ENCODE measurements at regions not wholly inside any gene's neighbourhood (a gene's known extent, or its start where the extent isn't known, plus 50 kb on each side); places are given as distances from the start of the nearest gene placed in this dataset.

DNA sequence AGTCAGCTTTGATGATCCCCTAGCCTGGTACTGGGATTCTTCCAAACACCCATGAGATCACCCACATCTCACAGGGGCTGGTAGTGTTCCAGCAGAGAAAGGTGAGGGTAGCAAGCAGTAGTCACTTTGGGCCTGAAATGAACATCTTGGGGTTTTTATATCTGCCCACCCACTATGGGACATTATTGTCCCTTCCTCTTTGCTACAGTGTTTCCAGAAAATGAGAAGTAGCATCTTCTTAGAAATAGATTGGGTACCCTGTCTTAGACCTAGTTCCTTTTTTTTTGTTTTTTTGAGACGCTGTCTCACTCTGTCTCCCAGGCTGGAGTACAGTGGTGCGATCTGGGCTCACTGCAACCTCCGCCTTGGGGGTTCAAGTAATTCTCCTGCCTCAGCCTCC lies 249.2 kb upstream of the ANKRD55 start:
- no peak for DNase-seq (ENCODE audit: low spot score)

DNA sequence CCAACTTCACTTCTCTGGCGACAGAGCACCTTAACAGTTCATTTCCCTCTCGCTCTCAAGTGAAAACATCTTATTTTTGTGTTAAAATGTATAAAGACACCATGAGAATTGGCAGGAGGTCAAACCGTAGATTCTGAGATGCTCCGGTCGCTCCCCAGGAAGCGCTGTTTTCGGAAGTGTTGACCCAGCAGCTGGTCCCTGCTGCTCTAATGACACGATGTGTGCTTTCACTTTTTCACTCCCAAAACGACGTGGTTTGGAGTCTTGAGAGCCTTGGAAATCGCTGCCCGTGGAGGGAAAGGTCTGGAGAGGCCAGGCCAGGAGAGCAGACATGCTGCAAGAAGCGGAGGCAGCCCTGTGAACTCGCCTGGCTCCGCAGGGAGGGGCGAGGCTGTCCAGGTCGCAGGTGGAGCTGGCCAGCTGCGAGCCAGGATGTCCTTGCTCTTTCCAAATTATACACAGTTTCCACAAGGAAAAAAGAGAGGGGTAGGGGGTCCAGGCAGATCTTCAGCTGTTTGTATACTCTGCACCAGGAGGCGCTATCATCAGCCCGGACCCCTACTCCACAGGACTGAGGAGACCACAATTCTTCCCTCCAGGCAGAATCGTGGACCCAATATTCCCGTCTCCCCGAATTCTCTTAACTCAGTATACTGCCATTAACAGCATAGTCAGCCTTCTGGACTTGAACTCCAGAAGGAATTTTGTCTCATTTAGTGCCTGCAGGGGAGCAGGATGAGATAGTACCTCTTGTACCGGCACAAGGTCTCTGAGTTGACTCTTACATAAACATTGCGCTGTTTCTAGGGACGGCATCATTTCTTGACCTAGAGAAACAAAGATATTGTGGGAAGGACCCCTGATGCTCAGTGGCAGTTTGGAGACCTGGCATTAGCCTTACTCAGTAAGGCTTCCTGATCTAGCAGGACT lies 248.6 kb upstream of the ANKRD55 start:
- DNase-seq (ENCODE audit: low spot score) = peak; percentile 64

DNA sequence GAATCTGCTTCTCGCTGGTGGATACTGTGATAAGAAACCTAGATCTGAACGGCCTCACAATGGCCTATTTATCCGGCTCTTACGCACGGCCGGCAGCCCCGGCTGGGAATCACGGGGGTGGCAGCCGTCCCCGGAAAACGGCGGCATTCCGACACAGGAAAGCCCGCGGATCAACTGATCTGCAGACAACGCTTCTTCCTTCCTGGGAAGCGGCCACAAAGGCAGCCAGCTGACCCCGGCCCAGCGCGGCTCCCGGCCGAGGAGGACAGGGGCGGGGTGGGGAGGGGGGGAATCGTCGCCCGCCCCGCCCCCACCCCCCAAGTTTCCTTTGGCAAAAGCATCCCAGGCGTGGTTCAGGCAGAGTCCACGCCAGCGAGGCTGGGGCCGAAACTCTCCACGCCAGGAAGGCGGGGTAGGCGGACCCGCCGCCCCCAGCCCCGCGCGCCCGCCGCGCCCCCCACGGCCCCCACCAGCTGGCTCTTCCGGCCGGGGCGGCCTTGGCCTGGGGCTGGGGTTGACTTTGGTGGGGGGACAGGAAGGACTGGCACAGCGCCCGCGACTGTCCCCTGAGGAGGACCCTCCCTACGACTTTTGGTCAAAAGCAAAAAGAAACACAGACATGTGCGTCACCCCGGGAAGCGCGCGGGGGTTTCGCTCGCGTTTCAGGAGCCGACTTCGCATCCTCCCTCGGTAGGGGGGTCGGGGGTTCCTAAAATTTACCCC lies 247.7 kb upstream of the ANKRD55 start:
- DNase-seq (ENCODE audit: low spot score) = peak; percentile 72

DNA sequence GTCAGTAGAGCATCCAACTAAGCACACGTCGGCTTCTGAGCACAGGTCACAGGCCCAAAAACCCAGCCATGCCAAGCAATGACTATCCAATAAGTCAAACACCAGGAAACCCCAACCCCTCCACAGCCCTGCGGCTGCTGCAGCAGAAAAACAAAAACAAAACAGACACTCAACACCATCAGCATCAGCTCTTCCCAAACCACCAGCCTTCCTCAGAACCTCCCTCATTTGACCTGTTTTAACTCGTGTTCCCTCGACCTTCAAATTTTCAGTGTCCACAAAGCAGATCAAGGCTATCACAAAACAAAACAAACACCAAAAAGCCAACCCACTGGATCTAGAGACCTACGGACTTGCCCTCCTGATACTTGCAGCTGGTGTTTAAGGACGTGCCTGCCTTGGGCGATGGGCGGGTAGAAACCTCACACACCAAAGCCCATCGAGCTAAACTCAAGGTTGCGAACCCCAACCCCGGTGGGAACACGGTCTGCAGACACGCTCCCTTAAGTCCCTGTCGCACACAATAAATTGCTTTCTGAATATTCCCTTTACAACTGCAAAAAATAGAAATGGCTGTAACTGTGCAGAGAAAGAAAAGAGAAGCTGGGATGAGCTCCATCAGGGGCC lies 247.1 kb upstream of the ANKRD55 start:
- peak; percentile 36 for DNase-seq (ENCODE audit: low spot score)

DNA sequence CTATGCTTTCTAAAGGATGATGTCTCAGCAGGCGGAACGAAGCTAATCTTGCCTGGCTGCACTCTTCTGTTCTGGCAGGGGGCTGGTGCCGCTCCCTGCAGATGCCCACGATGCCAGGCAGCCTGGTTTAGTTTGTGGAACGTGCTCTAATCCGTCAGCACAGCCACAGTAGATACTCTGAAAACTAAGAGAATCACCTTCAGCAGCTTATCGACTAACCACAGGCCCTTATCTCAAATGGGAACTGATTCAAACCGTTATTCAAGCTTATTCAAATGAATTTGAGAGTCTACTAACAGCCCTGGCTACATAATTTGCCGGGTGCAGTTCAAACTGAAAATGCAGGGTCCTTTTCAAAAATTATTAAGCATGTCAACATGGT lies 246.6 kb upstream of the ANKRD55 start:
- DNase-seq (ENCODE audit: low spot score) = no peak

DNA sequence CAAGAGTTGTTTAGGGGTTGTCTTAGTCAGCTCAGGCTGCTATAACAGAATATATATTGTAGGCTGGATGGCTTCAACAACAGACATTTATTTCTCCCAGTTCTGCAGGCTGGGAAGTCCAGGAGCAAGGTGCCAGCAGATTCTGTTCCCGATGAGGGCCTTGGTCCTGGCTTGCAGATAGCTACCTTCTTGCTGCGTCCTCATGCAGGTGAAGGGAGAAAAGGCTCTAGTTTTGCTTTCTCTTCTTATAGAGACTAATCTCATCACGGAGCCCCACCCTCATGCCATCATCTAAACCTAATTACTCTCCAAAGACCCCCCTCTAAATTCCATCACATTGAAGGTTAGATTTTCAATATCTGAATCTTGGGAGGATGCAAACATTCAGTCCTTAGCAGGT lies 246.0 kb upstream of the ANKRD55 start:
- no peak for DNase-seq (ENCODE audit: low spot score)

DNA sequence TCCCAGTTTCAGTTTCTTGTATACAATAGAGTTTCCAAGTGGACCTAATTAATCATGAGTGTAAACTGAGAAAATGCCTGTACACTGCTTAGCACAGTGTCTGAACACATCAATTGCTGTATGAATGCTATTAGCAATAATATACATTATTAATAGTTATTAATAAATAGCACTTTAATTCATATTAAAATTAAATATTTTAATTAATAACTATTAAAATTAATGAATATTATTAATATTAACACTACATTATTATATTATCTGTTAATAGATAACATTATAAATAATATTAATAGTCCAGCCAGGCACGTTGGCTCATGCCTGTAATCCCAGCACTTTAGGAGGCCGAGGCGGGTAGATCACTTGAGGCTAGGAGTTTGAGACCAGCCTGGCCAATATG lies 244.9 kb upstream of the ANKRD55 start:
- no peak for DNase-seq (ENCODE audit: low spot score)

DNA sequence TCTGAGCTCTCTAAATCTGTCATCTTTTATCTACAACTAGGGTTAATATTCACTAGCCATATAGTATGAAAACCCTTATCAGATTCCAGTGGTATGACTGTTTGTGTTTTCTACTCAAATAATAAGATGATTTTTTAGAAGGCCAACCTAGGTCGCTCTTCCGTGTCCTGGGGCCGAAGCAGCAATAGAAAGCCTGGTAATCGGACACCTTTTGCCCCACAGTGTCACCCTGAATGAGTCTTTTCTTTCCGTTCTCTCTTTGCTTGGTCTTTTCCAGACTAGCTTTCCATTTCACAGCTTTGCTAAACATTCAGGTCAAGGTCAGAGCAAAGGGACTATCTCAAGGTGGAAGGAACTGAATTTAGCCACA lies 243.3 kb upstream of the ANKRD55 start:
- no peak for DNase-seq (ENCODE audit: low spot score)

DNA sequence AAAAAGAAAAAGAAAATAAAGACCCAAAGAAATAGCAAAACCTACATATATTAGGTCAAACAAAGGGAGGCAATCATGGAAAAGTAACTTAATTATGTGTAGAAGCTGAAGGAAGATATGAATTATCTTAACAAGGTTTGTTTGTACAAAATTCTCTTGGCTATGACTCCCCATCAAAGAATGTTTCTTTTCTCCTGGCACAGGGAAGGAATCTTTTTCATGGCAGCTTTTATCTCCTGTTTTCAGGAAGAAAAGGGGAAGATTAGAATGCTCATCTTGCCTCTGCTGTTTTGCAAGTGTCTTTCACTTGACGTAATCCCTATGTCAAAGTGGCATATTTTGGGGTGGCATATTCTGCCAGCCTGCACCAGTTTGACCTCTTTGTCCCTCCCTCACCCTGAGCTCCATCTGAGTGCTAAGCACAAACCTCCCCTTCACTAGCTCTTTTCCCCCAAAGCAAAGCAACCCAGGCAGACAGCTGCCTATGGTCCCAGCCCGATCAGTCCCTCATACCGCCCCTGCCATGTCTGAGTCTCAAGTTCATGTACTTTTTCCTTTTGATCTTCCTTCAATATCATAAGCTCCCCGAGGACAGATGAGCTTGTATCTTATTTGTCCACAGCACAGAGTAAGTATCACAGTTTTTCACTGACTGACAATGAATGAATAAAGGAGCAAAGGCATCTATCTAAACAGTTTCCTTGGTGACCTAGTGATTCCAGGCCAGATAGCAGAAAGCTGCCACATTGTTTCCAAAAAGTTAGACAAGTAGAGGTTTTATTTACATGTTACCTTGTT lies 242.8 kb upstream of the ANKRD55 start:
- DNase-seq (ENCODE audit: low spot score) = no peak

DNA sequence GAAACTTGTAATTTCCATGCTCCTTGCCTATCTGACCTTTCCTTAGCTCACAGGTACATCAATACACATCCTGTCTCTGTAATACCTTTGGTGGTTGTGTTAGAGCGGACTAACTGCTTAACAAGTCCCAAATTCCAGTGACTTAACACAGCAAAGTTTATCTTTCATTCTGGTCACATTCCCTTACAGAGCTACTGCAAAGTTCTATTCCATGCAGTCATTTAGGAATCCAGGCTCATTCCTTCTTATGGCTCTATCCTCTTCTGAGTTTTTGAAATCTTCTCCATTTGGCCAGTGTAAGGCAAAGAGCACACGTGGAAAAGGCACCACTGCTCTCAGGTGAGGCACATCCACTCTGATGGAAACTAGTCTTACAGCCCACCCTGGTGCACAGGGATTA lies 238.6 kb upstream of the ANKRD55 start:
- no peak for DNase-seq (ENCODE audit: low spot score)

DNA sequence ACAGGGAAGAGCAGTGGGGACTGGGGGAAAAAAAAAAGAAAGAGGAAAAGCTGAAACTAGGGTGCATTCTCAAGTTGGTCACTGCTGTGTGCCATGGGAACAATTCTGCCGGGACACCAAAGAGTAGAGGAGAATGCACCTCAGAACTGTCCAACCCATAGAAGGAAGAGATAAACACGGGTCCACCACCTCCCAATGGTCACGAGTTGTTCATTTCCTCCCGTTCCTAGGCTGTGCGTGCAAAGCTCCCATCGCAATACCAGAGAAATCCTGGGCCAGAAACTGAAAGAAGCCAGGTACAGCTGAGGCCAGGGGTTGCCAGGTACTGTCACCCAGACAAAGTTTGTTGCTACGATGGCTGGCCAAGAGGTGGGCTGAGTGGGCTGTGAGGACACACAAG lies 236.9 kb upstream of the ANKRD55 start:
- no peak for DNase-seq (ENCODE audit: low spot score)

DNA sequence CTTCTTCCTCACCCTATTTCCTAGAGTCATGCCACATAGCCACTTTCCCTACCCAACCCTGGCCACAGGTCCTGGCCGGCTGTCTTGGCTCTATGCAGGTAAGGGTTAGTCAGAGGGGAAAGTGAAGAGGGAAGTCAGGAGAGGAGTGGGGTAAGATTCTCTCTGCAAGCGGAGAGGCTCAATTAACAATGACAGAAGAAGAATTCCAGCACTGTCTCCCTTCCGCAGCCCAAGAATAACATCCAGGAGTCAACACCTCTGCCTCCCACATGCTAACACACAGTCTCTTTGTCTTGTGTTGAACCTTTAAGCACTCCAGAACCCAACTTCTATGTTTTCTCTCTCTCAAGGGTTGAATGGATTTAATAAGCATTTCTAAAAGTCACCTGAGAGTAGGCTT lies 235.1 kb upstream of the ANKRD55 start:
- DNase-seq (ENCODE audit: low spot score) = no peak

DNA sequence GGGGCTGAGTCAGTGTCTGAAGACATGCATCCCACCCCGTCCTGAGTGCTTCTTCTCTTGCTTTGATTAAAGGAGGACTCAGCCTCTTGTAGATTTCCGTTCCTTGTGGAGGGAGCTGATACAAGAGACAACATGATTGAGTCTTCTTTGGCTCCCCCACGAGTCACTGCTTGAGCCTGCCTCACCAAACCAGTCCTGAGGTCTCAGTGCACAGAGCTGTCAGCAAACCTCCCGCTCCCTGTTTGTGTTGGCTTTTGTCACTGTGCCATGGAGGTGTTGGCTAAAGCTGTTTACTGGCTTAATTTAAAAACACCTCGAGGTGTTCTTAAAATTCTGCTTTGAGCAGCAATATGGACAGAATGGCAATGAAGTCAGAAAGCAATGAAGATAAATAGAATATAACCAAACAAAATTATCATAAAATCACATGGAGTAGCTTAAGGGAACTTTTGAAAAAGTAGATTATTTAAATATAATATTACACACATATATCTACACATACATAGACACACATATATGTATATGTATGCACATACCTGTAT lies 234.1 kb upstream of the ANKRD55 start:
- DNase-seq (ENCODE audit: low spot score) = no peak

DNA sequence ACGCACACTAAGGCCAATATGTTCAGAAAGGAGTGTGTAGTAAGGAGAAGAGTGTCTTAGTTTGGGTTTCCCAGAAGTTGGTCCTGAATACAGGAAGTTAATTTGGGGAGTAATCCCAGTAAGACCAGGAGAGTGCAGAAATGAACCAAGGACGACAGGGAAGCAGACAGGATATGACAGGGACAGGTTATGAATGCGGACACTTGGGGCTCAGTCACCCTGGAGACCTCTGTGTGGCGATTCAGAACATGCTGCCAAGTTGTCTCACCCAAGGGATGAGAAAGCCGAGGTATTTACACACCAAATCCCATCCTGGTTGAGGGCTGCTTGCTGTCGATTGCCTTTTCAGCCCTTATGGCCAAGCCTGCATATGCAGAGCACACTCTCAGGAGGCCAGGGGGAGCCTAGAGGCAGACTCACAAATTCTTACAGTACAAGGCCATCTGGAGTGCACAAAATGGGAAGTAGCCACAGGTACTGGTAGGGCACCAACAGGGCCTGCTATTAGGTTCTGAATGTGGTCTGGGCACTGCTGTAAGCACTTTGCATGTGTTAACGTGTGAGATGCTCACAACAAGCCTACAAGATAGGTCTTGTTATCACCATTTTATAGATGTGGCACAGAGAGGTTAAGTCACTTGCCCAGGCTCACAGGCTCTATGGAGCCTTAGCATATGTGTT lies 233.1 kb upstream of the ANKRD55 start:
- no peak for DNase-seq (ENCODE audit: low spot score)

DNA sequence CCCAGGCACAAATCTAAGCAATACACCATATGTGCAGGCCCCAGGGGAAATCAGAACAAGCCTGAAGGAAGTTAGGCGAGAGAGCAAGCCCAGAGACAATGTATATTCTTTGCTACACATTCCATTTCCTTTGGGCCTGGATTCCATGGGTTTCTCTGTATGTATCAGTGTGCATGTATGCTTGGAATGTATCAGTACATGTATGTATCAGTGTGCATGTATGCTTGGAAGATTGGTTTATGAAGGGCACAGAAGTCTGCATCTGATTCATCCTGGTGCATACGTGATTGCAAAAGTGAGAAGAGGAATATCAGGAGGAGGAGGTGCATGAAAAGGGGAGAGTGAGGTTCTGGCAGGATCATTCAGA lies 232.6 kb upstream of the ANKRD55 start:
- DNase-seq (ENCODE audit: low spot score) = no peak

DNA sequence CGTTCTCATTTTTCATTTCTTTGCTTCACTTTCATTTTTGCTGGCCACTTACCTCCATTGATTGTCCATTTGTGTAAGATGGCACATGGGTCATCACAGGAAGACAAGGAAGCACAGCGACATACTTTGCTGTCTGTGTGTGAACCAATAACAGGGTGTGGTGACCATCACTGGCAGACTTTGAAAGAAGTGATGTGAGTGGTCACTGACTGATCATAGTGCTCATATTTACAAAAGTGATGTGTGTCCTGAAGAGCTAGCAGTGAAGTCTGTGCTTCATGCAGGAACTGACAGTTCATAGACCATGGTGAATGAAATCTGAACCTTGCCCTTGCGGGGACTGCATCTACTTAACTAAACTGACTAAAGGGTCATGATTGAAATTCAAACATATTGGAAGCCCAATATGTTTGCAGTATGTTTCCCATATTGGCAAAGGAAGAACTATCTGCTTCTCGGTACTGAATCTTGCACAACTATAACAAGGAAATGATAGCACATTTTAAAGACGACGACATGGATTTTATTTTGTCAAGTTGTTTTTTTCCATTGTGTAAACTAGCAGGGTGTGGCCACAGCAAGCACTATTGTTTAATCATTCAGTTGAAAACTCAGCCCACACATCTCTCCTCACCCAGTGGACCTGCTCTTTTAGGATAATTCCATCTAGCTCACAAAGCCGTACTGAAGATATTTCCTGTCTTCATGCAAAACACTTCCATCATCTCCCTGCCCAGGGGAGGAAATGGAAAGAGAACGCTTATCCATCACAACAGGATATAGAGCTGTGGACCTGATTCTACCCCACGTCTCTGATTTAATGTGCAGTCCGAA lies 232.0 kb upstream of the ANKRD55 start:
- DNase-seq (ENCODE audit: low spot score) = no peak

DNA sequence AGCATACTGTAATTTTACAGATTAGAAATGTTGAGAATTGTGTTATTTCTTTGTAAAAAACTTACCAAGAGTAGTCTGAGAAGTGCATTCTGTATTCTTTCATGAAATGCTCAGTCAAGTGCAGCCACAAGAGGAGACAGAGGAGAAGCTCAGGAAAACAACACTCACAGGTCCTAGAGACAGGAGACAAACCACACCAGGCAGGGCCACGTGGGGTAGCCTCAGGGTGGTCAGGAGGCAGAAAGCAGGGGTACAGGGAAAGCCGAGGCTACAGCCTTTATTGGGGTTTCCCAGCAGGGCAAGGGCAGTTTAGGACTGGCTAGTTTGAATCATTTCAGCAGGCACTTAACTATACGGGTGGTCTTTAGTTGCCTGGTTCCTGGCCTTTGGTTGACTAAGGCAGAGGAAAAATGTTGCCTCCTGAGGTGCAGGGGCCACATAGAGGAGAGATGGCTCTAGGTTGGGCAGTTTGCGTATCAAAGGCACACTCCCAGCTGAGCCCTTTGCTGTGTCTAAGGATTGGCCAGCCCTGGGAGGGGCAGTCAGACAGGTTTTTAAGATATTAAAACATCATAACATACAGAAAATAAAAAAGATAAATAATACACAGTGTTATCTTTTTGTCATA lies 230.9 kb upstream of the ANKRD55 start:
- DNase-seq (ENCODE audit: low spot score) = no peak

DNA sequence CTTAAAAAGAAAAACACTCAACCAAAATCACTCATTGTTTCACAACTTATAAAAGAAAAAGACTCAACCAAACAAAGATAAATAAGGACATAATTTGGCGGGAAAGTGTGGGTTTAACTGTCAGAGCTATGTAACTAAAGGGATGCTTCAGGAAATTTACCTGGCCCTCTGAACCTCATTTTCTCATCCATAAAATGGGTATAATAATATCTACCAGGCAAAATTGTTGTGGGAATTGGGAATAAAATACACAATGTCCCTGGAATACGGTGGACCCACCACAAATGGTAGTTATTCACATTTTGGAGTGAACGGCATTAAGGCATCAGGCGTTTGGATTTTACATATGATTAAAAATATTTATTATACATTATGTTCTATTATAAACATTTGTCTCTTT lies 228.5 kb upstream of the ANKRD55 start:
- DNase-seq (ENCODE audit: low spot score) = no peak

DNA sequence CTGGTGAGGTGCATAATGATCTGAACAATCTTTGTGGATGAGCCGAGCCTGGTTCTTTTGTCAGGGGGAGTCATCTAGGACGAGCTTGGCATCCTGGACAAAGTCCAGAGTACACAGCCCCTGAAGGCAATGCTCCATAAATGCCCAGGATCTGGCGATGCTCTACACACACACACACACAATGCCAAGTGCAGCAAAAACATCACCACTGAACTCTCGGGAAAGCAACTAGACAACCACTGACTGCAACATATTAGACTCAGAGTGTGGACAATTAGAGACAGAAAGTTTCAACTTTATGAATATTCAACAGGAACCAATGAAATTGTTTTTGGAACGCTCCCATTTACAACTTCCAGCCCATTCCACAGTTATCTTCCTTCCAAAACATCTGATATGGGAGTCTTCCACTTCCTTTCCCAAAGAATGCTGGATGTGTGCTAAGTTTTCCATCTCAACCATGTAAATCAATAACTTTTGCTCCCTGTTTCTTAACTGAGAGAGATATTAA lies 227.6 kb upstream of the ANKRD55 start:
- no peak for DNase-seq (ENCODE audit: low spot score)

DNA sequence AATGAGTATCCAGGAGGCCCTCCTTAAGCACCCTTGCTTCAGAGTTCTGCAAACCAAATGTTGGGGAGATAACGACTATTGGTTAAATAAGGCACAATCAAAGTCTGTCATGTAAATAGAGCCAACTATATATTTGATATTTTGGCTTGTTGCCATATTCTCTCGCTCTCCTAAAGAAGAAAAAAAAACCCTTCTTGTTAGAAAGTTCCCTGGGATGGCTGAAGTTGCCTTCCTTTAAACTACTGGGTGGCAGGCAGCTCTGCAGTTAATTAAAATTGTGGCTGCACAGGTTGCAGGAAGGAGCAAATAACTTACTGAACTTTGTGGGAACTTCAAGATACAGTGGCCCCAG lies 227.0 kb upstream of the ANKRD55 start:
- no peak for DNase-seq (ENCODE audit: low spot score)
